Activated CD4-positive, alpha-beta T cell treated with anti-CD3 and anti-CD28 coated beads, Interleukin-2, amount 50 U/mL, for 48 hours (primary cell): ENCODE measurements at regions not wholly inside any gene's neighbourhood (a gene's known extent, or its start where the extent isn't known, plus 50 kb on each side); places are given as distances from the start of the nearest gene placed in this dataset.
"Not testable (repeated sequence)": the region's sequence is repeated elsewhere in the genome, so short reads cannot be mapped to it uniquely, and the experiment has no call there.

Source experiments
- DNase-seq, 2 experiments: peaks; one replicate each; pipeline ENCODE4 v3.0.0-alpha.2; 2020

DNA sequence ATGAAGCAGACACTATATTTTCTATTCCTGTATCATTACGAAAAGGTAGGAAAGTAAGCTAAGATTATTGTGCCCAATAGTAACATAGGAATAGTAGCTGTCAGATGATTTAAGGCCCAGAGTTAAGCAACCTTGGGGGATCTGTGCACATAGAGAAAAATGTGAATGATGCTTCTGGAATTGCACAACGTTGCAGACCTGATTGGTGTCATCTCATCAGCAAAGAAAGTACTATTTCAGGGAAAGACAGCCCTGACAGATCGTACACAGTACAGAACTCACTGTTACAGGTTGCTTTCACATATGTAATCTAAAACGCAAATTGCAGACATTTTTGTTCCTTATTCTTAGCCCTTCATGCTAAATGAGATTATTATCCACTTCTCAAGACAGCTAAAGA lies 535.9 kb downstream of the TRIB2 start:
- DNase-seq = no peak

- no peak for DNase-seq
Observed at GRCh38 chr2:13255485-13255884, 538.7 kb downstream of the TRIB2 start.

DNA sequence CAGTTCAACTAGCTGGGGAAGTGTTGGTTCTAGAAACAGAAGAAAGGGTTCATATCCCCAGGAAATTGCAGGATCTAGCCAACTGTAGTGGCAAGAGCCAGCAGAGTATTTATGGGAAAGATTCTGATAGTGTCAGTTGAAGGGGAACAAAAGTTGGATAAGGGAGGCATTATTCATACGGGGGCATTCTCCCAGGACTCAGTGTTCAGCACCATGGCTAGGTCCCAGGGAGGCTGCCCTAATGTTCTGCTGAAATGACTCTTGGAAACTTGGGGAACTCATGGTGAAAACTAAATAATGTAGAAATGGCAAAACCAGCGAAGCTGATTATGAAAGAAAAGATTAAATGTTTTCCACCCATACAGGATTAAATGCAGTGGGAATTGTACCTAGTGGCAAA lies 543.7 kb downstream of the TRIB2 start:
- no peak for DNase-seq

DNA sequence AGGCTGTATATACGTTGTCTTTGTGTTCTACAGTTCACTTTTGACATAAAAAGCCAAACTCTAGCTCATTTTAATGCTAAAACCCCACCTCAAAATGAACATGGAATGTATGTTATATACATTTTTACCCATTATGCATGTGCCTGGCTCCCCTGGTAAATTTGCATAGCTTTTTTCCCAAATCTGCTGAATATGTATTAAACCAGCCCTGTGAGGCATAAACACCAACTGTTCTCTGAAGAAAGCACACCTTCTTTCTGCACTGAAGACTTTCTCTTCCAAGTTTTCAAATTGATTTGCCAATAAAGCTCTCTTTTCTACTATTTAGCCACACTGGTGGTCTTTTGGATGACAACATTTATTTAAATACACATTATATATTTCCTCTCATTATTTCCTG lies 549.4 kb downstream of the TRIB2 start:
- no peak for DNase-seq

DNA sequence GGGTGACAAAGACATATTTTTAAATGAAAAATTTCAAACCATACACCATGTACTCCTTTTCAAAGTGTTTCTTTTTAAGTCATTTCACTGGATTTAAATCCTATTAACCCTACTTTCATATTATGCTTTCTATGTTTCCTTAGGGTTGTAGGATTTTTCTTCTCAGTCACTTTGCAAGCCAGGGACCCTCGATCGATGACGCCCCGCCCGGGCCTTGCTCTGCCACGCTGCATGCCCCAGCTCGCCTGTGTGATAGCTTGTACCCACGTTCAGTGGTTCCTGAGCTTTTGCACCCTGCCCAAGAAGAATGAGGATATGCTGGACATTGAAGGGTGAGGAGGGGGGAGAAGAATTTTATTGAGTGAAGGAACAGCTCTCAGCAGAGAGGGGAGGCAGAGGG lies 568.0 kb downstream of the TRIB2 start:
- no peak for DNase-seq

DNA sequence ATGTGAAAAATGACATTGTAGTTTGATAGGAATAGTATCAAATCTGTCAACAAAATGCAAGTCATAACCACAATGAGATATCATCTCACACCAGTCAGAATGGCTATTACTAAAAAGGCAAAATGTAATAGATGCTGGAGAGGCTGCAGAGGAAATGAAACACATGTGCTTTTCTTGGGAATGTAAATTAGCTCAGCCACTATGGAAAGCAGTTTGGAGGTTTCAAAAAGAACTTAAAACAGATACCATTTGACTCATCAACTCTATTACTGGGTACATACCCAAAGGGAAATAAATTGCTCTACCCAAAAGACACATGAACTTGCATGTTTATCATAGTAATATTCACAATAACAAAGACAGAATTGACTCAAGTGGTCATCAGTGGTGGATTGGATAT lies 572.6 kb downstream of the TRIB2 start:
- DNase-seq = no peak

DNA sequence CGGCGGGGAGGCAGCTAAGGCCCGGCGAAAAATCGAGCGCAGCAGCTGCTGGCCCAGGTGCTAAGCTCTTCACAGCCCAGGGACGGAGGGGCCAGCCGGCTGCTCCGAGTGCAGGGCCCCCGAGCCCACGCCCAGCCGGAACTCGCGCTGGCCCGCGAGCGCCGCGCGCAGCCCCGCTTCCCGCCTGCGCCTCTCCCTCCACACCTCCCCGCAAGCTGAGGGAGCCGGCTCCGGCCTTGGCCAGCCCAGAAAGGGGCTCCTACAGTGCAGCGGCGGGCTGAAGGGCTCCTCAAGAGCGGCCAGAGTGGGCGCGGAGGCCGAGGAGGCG lies 591.7 kb downstream of the TRIB2 start:
- DNase-seq = not testable (repeated sequence)

DNA sequence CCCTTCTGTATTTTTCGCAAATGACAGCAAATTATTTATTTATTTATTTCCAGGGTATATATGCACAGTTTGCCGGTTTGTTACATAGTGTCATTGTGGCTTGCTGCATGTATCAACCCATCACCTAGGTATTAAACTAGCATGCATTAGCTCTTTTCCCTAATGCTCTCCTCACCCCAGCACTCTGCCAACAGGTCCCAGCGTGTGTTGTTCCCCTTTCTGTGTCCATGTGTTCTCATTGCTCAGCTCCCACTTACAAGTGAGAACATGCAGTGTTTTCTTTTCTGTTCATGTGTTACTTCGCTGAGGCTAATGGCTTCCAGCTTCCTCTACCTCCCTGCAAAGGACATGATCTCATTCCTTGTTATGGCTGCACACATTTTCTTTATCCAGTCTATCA lies 592.3 kb downstream of the TRIB2 start:
- no peak for DNase-seq

DNA sequence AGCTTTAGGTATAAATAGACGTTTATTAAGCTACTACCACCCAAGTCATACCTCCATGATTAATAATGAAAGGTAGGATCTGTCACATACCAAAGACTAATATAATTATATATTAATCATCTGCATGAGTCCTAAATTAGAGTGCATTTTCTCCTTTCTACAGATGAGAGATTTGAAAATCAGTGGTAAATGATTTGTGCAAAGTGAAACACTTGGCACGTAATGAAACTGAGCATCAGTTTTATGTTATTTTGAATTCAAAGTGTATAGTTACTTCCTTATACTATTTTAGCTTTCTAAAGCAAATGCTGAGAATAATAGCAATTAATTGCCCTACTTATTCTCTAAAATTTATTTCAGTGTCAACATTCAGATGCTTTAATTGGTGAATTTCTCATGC lies 615.3 kb downstream of the TRIB2 start:
- DNase-seq = no peak

DNA sequence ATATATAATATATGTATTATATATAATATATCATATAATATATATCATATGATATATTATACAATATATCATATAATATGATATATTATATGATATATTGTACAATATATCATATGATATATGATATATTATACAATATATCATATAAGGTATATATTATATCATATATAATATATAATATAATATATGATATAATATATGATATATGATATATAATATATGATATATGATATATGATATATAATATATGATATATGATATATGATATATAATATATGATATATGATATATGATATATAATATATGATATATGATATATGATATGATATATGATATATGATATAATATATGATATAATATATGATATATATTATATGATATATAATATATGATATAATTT lies 617.3 kb downstream of the TRIB2 start:
- not testable (repeated sequence) for DNase-seq

DNA sequence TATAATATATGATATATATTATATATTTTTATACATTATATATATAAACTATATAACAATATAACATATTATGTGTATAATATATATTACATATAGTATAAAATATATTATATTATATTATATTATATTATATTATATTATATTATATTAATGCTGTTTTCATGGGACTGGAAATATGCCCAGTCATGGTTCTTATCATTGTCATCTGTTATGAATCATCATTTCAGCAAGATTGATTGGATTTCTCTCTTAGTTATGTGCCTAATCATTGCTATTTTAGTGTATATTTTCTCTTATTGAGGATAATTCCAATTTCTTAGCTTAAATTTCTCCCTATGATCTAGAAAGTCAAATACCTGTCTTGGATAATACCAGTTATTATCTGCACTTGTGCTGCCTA lies 617.8 kb downstream of the TRIB2 start:
- no peak for DNase-seq

- no peak for DNase-seq
Observed at GRCh38 chr2:13335862-13336535, 619.3 kb downstream of the TRIB2 start.

GRCh38 chr2:13351068-13351467 lies 634.3 kb downstream of the TRIB2 start:
- no peak for DNase-seq

GRCh38 chr2:13353083-13353482 lies 636.3 kb downstream of the TRIB2 start:
- DNase-seq = no peak

GRCh38 chr2:13354031-13354430 lies 637.3 kb downstream of the TRIB2 start:
- no peak for DNase-seq

GRCh38 chr2:13381928-13382327 lies 665.2 kb downstream of the TRIB2 start:
- not testable (repeated sequence) for DNase-seq

- DNase-seq = not testable (repeated sequence)
Observed at GRCh38 chr2:13389172-13389571, 672.4 kb downstream of the TRIB2 start.

DNA sequence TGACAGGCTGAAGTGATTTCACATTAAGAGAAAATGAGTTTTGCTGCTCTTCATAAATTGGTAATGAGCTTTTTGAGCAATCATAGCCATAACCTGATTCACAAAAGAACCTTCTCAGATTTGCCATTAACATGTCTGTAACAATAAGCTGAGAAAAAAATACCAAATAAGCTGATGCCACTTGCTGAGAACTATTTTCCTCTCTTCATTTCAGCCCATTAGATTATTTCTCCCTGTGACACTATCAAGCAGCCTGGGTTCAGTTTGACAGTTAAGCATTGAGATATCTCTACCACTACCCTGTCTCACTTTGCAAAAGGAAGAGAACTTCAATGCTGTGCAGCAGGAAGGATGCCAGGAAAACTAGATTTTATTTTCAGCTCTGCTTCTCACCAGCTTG lies 673.9 kb downstream of the TRIB2 start:
- no peak for DNase-seq

GRCh38 chr2:13401312-13401711 lies 684.6 kb downstream of the TRIB2 start:
- no peak for DNase-seq

- no peak for DNase-seq
Observed at GRCh38 chr2:13413989-13414388, 697.3 kb downstream of the TRIB2 start.

GRCh38 chr2:13414897-13415296 lies 698.2 kb downstream of the TRIB2 start:
- no peak for DNase-seq

DNA sequence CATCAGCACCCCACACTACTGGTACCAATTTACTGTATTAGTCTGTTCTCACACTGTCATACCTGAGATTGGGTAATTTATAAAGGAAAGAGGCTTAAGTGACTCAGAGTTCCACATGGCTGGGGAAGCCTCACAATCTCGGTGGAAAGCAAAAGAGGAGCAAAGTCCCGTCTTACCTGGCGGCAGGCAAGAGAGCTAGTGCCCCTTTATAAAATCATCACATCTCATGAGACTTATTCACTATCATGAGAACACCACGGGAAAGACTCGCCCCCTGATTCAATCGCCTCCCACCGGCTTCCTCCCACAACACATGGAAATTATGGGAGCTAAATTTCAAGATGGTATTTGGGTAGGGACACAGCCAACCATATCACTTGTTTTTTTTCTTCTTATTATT lies 717.2 kb downstream of the TRIB2 start:
- no peak for DNase-seq

- not testable (repeated sequence) for DNase-seq
Observed at GRCh38 chr2:13443554-13444261, 727.0 kb downstream of the TRIB2 start.

DNA sequence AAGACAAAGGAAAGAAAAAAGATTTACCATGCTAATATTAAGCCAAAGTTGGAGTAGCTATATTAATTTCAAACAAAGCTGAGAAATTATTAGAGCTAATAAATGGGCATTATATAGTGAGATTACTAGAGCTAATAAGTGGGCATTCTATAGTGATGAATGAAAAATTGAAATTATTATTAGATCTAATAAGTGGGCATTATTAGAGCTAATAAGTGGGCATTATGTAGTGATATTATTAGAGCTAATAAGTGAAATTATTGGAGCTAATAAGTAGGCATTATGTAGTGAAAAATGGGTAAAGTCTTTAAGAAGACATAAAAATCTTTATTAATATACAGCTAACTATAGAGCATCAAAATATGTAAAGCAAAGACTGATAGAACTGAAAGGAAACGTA lies 745.7 kb downstream of the TRIB2 start:
- DNase-seq = no peak

DNA sequence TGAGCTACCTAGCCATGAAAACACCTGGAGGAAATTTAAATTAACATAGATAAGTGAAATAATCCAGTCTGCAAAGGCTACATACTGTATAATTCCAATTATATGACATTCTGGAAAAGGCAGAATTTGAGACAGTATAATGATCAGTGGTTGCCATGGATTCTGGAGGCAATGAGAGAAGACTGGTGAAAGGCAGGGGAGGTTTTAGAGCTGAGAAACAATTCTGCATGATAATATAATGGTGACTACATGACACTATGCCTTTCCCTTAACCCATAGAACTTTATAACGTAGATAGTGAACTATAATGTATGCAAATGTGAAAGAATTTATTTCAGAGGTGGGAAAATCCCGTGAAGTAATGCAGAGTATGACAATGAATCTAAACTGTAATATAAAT lies 749.3 kb downstream of the TRIB2 start:
- no peak for DNase-seq
